HL-60/S4 treated with retinoic acid at 250 ng/mL for 4 days and 3 days (cell line): ENCODE measurements at regions not wholly inside any gene's neighbourhood (a gene's known extent, or its start where the extent isn't known, plus 50 kb on each side); places are given as distances from the start of the nearest gene placed in this dataset.

Source experiments
- in situ Hi-C: fragments of 300-500 bp; cut with MboI; formaldehyde crosslinking; loops from 2 replicates; pipeline ENCODE4 v1.7.0; 2022; ENCODE audit warnings: low sequenced_read_pairs

GRCh38 chr2:118254116-118254515 lies 165.8 kb downstream of the INSIG2 start:
- in situ Hi-C loops, result no loop called here

DNA sequence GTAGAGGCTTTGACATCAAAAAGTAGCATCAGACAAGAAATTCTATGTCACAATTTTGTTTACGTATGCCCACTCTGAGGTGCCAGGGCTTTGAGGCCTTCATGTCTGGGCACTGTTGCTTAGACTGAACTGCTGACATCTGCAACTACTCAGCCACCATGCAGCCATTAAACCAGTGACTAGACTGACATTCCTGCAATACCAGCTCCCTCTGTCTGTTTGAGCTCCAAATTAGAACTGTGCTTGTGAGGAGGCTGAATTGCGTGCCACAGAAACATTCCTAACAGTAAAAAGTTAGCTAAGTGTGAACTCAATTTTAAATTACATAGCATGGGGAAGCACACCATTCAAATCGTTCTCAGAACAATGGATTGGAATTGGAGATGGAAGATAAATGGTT lies 163.2 kb downstream of the INSIG2 start:
- in situ Hi-C loops, result no loop called here

GRCh38 chr2:118250463-118250862 lies 162.2 kb downstream of the INSIG2 start:
- in situ Hi-C loops, result no loop called here

DNA sequence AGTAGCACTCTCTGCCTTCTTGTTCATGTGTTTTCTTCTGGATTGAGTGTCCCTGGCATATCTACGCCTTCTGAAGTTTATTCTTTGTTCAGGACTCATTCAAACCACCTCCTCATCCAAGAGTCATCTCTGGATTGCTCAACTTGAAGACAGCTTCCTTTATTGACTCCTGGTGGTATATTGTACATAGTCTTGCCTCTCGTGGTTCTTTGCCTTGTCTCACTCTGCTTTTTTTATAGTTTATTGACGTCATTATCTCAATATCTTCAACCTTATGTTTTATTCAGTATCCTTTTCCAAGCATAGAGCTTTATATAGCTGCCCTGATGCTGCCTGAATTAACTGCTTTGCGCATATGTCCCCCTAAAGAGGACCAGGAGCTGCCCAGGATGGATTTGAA lies 161.7 kb downstream of the INSIG2 start:
- in situ Hi-C loops, result no loop called here

- in situ Hi-C loops, result loop anchor here (25.0 kb wide), 1 partner anchor 613 kb away; no protein-coding TSS in a partner anchor
Measured at GRCh38 chr2:118249531-118249930, 161.3 kb downstream of the INSIG2 start.

DNA sequence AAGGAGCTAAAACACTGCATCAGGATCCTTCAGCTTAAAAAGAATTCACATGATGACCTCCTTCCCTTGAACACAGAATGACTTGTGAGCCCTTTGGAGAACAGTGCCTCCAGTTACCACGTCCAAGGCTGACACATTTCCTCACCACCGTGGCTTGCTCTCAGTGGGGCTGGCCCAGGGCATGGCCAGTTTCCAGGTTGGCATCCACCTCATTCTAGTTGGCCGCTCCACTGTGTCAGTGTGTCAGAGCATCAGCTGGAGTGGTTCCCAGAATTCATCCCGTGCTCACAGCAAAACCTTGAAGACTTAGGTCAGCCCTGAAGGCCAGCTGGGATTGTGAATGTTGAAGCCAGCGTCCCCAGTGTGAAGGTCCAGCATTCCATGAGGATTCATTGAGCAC lies 158.5 kb downstream of the INSIG2 start:
- in situ Hi-C loops, result loop anchor here (25.0 kb wide), 1 partner anchor 616 kb away; no protein-coding TSS in a partner anchor

GRCh38 chr2:118246079-118246478 lies 157.8 kb downstream of the INSIG2 start:
- in situ Hi-C loops, result loop anchor here (25.0 kb wide), 1 partner anchor 616 kb away; no protein-coding TSS in a partner anchor

DNA sequence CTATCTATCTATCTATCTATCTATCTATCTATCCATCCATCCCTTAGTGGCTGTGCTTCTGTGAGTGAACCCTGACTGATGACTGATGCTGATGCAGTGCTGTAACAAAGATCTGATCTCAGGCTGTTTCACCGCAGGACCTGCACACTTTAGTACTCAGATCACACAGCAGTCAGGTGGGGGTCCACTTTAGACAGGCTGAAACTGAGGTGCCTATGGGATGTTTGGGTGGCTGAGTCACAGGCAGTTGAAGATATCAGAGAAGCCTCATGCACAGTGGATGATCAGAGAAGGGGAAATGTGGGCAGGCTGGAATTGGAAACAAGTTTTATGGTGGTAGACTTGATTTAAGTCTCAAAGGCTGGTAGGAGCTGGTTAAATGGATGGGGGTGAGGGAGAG lies 156.4 kb downstream of the INSIG2 start:
- in situ Hi-C loops, result loop anchor here (25.0 kb wide), 1 partner anchor 618 kb away; no protein-coding TSS in a partner anchor

DNA sequence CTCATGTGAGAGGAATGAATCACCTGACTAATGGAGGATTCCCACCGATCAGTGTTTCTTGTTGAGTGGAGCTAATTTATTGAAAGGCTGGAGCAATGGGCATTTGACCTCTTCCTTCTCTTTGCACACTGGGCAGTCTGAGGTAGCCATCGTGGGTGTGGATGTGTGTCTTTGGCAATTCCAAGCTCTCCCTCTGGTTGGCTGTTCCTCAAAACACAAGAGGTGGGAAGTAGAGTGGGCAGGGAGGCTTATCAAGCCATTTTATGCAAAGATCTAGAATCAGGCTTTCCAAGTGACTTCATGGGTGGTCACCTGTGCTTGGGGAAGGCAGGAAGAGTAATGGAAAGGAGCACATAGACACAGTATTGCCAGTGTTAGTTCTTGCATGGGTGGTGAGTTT lies 154.8 kb downstream of the INSIG2 start:
- in situ Hi-C loops, result loop anchor here (25.0 kb wide), 1 partner anchor 619 kb away; no protein-coding TSS in a partner anchor

DNA sequence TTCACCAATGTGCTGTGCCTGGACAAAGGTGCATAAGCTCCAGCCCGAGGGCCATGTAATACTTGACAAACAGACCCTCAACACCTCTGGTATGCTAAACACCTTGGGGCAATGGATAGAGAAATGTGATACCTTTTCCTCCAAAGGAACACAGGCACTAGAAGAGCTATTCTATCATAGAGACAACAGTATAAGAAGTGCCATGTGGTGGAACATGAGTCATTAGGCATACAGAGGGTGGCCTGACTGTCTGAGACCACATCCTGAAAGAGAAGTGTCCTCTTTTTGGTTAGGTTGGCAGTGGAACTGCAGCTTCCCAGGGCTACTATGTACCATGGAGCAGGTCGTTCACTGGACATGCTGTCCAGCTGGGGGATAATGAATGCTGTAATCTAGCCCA lies 153.9 kb downstream of the INSIG2 start:
- in situ Hi-C loops, result loop anchor here (25.0 kb wide), 1 partner anchor 620 kb away; no protein-coding TSS in a partner anchor

DNA sequence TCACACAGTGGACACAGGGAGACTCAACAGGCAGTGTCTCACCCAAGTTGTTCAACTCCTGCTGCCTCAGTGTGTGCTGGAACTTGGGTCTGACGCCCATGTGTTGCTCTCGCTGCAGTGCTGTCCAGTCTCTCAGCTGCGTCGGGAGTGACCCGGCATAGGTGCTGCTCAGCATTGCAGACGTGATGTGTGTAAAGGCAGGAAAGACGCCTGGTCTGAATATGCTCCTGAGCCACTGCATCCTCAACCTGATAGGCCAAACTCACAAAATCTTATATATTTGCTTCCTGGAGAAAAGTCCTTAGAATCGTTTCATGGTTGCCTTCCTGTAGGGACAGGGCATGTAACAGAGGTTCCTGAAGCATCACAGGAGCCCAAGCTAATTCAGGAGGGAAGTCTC lies 152.9 kb downstream of the INSIG2 start:
- in situ Hi-C loops, result loop anchor here (25.0 kb wide), 1 partner anchor 621 kb away; no protein-coding TSS in a partner anchor

GRCh38 chr2:118240276-118240675 lies 152.0 kb downstream of the INSIG2 start:
- in situ Hi-C loops, result loop anchor here (25.0 kb wide), 1 partner anchor 622 kb away; no protein-coding TSS in a partner anchor

DNA sequence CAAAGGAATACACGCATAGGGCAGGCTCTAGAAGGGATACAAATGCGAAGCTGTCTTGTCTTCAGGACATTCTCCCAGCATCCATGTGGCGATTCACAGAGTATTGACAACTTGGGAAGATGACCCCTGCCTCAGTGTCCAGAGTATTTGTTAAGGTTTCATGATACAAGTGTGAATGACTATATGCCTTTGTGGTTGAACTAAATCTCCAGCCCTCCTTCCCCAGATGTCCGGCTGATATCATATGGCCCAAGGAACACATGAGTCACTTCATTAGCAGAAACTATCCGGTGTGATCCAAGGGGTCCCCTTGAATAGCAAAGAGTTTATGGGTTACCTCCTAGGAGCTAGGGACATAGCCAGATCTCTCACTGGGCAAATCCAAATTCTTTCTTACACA lies 151.0 kb downstream of the INSIG2 start:
- in situ Hi-C loops, result loop anchor here (25.0 kb wide), 1 partner anchor 623 kb away; no protein-coding TSS in a partner anchor

GRCh38 chr2:118237451-118237850 lies 149.2 kb downstream of the INSIG2 start:
- in situ Hi-C loops, result loop anchor here (25.0 kb wide), 1 partner anchor 625 kb away; no protein-coding TSS in a partner anchor

GRCh38 chr2:118232796-118233195 lies 144.5 kb downstream of the INSIG2 start:
- in situ Hi-C loops, result loop anchor here (25.0 kb wide), 1 partner anchor 630 kb away; no protein-coding TSS in a partner anchor

DNA sequence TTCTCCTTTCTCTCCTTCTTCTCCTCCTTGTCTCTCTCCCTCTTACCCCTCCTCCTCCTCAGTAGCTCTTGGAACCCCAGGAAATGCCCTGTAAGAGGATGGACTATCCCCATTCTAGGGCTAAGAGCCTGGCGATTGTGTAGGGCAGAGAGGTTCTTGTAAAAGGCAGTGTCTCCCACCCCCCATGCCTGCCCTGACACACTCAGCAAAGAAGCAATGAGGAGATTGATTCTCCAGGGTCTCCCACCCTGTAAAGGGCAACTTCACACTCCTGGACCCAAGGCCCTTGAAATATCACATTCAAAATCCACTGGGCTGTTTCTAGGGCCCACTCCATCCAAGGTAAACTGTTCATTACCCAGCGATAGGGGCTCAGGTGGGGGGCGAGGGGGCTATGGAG lies 144.1 kb downstream of the INSIG2 start:
- in situ Hi-C loops, result loop anchor here (25.0 kb wide), 1 partner anchor 630 kb away; no protein-coding TSS in a partner anchor

- in situ Hi-C loops, result loop anchor here (25.0 kb wide), 1 partner anchor 631 kb away; no protein-coding TSS in a partner anchor
Measured at GRCh38 chr2:118231759-118232158, 143.5 kb downstream of the INSIG2 start.

DNA sequence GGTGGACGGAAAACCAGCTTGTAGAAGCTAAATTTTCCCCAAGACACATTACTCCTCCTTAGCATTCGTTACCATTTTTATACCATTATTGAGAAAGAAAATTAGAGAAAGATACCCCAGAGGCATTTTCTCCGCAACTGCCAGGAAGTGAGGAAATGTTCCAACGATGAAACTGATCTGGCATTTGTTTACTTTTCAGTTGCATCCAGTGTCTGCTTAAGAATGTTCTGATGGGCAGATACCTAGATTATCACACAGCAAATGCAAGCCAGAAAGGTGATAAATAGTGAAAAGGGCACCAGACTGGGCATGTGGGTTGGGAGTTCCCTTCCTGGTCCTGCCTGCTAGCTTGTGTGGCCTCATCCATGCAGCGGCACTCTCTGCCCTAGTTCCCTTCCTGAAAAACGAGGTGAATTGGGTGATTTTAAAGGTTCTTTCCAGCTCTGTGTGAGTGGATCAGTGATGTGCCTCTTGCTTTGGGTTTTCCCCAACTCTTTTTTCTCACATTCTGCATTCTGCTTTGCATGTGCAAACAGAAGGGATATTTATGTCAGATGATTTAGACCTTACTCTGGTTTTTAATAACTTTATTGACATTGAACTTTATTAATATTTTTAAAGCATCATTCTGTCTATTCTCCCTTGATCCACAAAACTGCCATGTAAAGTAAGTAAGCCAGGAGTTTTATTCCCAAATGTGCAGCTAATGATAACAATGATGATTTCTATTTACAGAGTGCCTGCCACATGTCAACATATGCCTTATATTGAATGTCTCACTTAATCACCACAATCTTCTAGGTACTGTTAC lies 139.6 kb downstream of the INSIG2 start:
- in situ Hi-C loops, result loop anchor here (25.0 kb wide), 1 partner anchor 634 kb away; no protein-coding TSS in a partner anchor

GRCh38 chr2:118225666-118226065 lies 137.4 kb downstream of the INSIG2 start:
- in situ Hi-C loops, result loop anchor here (25.0 kb wide), 1 partner anchor 637 kb away; no protein-coding TSS in a partner anchor

- in situ Hi-C loops, result loop anchor here (25.0 kb wide), 1 partner anchor 637 kb away; no protein-coding TSS in a partner anchor
Measured at GRCh38 chr2:118224895-118225311, 136.6 kb downstream of the INSIG2 start.

GRCh38 chr2:118223992-118224894 lies 136.0 kb downstream of the INSIG2 start:
- in situ Hi-C loops, result no loop called here
